H9 (cell line): ENCODE measurements at regions not wholly inside any gene's neighbourhood (a gene's known extent, or its start where the extent isn't known, plus 50 kb on each side); places are given as distances from the start of the nearest gene placed in this dataset.

Experiments
- DNase-seq: peaks from one replicate; pipeline ENCODE4 v3.0.0-alpha.2; 2017
- H2AFZ ChIP-seq: one replicate; pipeline ENCODE4 v1.6.1; 2013; ENCODE audit warnings: mild to moderate bottlenecking, low read length, control low read depth, moderate library complexity
- H2AK5ac ChIP-seq: 2 replicates; pipeline ENCODE4 v1.6.1; 2013; ENCODE audit warnings: low read length, control low read depth, mixed read lengths; ENCODE audit not compliant: insufficient read length
- H2BK120ac ChIP-seq: one replicate; pipeline ENCODE4 v1.6.1; 2013; ENCODE audit warnings: low read depth, mild to moderate bottlenecking, low read length, control low read depth, inconsistent platforms; ENCODE audit not compliant: poor library complexity, severe bottlenecking
- H2BK12ac ChIP-seq: 2 replicates; pipeline ENCODE4 v1.6.1; 2013; ENCODE audit warnings: low read length, control low read depth, mixed read lengths, low read depth; ENCODE audit not compliant: insufficient read length
- H2BK15ac ChIP-seq: 2 replicates; pipeline ENCODE4 v1.6.1; 2013; ENCODE audit warnings: low read depth, low read length, control low read depth
- H2BK20ac ChIP-seq: one replicate; pipeline ENCODE4 v1.6.1; 2013; ENCODE audit warnings: low read depth, mild to moderate bottlenecking, low read length, control low read depth, inconsistent platforms; ENCODE audit not compliant: poor library complexity, severe bottlenecking
- H2BK5ac ChIP-seq: 2 replicates; pipeline ENCODE4 v1.6.1; 2013; ENCODE audit warnings: low read length, control low read depth, mixed read lengths; ENCODE audit not compliant: insufficient read length
- H3K14ac ChIP-seq: 2 replicates; pipeline ENCODE4 v1.6.1; 2013; ENCODE audit warnings: low read length, control low read depth; ENCODE audit not compliant: insufficient read depth
- H3K18ac ChIP-seq: 2 replicates; pipeline ENCODE4 v1.6.1; 2013; ENCODE audit warnings: low read depth, mild to moderate bottlenecking, mixed read lengths, low read length, control low read depth; ENCODE audit not compliant: insufficient read length
- H3K23ac ChIP-seq: 2 replicates; pipeline ENCODE4 v1.6.1; 2013; ENCODE audit warnings: low read length, control low read depth, mixed read lengths, low read depth; ENCODE audit not compliant: insufficient read length
- H3K23me2 ChIP-seq: 2 replicates; pipeline ENCODE4 v1.6.1; 2013; ENCODE audit warnings: low read depth, mild to moderate bottlenecking, mixed read lengths, low read length, control low read depth; ENCODE audit not compliant: insufficient read length, poor library complexity, severe bottlenecking
- H3K27ac ChIP-seq: 2 replicates; pipeline ENCODE4 v1.5.1; 2013; ENCODE audit warnings: low read length, control low read depth, mixed read lengths, low read depth; ENCODE audit not compliant: insufficient read length
- H3K27me3 ChIP-seq: 2 replicates; pipeline ENCODE4 v1.6.1; 2013; ENCODE audit warnings: low read length, control low read depth, inconsistent platforms; ENCODE audit not compliant: insufficient read depth
- H3K4ac ChIP-seq: 2 replicates; pipeline ENCODE4 v1.6.1; 2013; ENCODE audit warnings: low read depth, mild to moderate bottlenecking, control low read depth, inconsistent platforms, low read length, moderate library complexity
- H3K4me1 ChIP-seq: 2 replicates; pipeline ENCODE4 v1.6.1; 2013; ENCODE audit warnings: low read length, control low read depth, inconsistent platforms; ENCODE audit not compliant: insufficient read depth
- H3K4me2 ChIP-seq: 2 replicates; pipeline ENCODE4 v1.6.1; 2013; ENCODE audit warnings: low read length, control low read depth, mixed read lengths; ENCODE audit not compliant: insufficient read length, insufficient read depth
- H3K56ac ChIP-seq: 2 replicates; pipeline ENCODE4 v1.6.1; 2013; ENCODE audit warnings: low read depth, mild to moderate bottlenecking, mixed read lengths, low read length, control low read depth; ENCODE audit not compliant: insufficient read length
- H3K79me1 ChIP-seq: 2 replicates; pipeline ENCODE4 v1.6.1; 2013; ENCODE audit warnings: low read depth, mild to moderate bottlenecking, moderate library complexity, low read length, control low read depth, inconsistent platforms; ENCODE audit not compliant: insufficient read depth, poor library complexity, severe bottlenecking
- H3K79me2 ChIP-seq: 2 replicates; pipeline ENCODE4 v1.6.1; 2013; ENCODE audit warnings: low read length, control low read depth, inconsistent platforms; ENCODE audit not compliant: insufficient read depth
- H3K9ac ChIP-seq: 2 replicates; pipeline ENCODE4 v1.6.1; 2013; ENCODE audit warnings: low read length, control low read depth, mixed read lengths; ENCODE audit not compliant: insufficient read length; ENCODE audit errors: extremely low read depth
- H3K9me3 ChIP-seq: one replicate; pipeline ENCODE4 v1.6.1; 2013; ENCODE audit warnings: low read depth, low read length, inconsistent platforms; ENCODE audit not compliant: control insufficient read depth
- H3T11ph ChIP-seq: one replicate; pipeline ENCODE4 v1.6.1; 2013; ENCODE audit warnings: mild to moderate bottlenecking, low read length, control low read depth, inconsistent platforms
- H4K20me1 ChIP-seq: one replicate; pipeline ENCODE4 v1.6.1; 2013; ENCODE audit not compliant: control insufficient read depth, insufficient read length, insufficient read depth
- H4K5ac ChIP-seq: 2 replicates; pipeline ENCODE4 v1.6.1; 2013; ENCODE audit warnings: low read depth, mild to moderate bottlenecking, mixed read lengths, low read length, control low read depth; ENCODE audit not compliant: insufficient read length
- H4K8ac ChIP-seq: replicated peaks from 2 replicates; pipeline ENCODE4 v1.6.1; 2013; ENCODE audit warnings: low read length, control low read depth, mixed read lengths, low read depth; ENCODE audit not compliant: insufficient read length
- H4K91ac ChIP-seq: 2 replicates; pipeline ENCODE4 v1.6.1; 2013; ENCODE audit warnings: low read depth, mild to moderate bottlenecking, moderate library complexity, mixed read lengths, low read length, control low read depth; ENCODE audit not compliant: insufficient read length
- H3K27ac Mint-ChIP-seq, 3 experiments: 2 replicates in 2 of 3; 3 replicates in 1 of 3; pipeline ENCODE4 v1.8.0; 2020 to 2021; ENCODE audit warnings: mixed read lengths in 3 of 3, mild to moderate bottlenecking in 1 of 3, moderate library complexity in 1 of 3
- H3K27me3 Mint-ChIP-seq: 2 replicates; pipeline ENCODE4 v1.8.0; 2021; ENCODE audit warnings: low read depth, mild to moderate bottlenecking, moderate library complexity, mixed read lengths
- H3K36me3 Mint-ChIP-seq, 3 experiments: 2 replicates in 2 of 3; 3 replicates in 1 of 3; pipeline ENCODE4 v1.8.0; 2020 to 2021; ENCODE audit warnings: low read depth in 3 of 3, mixed read lengths in 3 of 3; ENCODE audit not compliant: insufficient read depth in 1 of 3
- H3K4me1 Mint-ChIP-seq, 2 experiments: 2 replicates each; pipeline ENCODE4 v1.8.0; 2020; ENCODE audit warnings: mixed read lengths in 2 of 2
- H3K4me3 Mint-ChIP-seq, 2 experiments: 2 replicates in 1 of 2; 3 replicates in 1 of 2; pipeline ENCODE4 v1.8.0; 2020 to 2021; ENCODE audit warnings: mild to moderate bottlenecking in 2 of 2, mixed read lengths in 2 of 2, moderate library complexity in 1 of 2
- H3K9me3 Mint-ChIP-seq, 2 experiments: 2 replicates in 1 of 2; 3 replicates in 1 of 2; pipeline ENCODE4 v1.8.0; 2020; ENCODE audit warnings: mild to moderate bottlenecking in 2 of 2, mixed read lengths in 2 of 2, moderate library complexity in 1 of 2
- CTCF ChIP-seq: fragments of 200-600 bp; sonication (generic); conservative IDR thresholded peaks from 3 replicates; pipeline ENCODE4 v1.8.0; 2021; ENCODE audit warnings: antibody characterized with exemption, mild to moderate bottlenecking
- WGBS: extraction: QIAGEN DNeasy Blood & Tissue Kit; methylation state at CpG from one replicate; pipeline ENCODE4 v1.1.7; 2013; ENCODE audit warnings: missing lambda C conversion rate, low lambda C conversion rate, mixed read lengths; ENCODE audit not compliant: insufficient read length; ENCODE audit errors: extremely low coverage; 5-methylcytosine and 5-hydroxymethylcytosine counted together

- H3K23me2 ChIP-seq, result no peaks in the 10 kb centered on the region
- no peaks in the 10 kb centered on the region for H3K36me3 Mint-ChIP-seq
- no peak overlapping the region for H2BK5ac ChIP-seq
- H2BK120ac ChIP-seq, result no peak overlapping the region
- no peak overlapping the region for H2BK12ac ChIP-seq
- no peaks in the 10 kb centered on the region for H3K79me2 ChIP-seq
- no peak overlapping the region for H3K56ac ChIP-seq
- no peak overlapping the region for H3K4me3 Mint-ChIP-seq
- no peak overlapping the region for H2BK20ac ChIP-seq
- no peak overlapping the region for H3K27ac Mint-ChIP-seq
- H3K27me3 ChIP-seq, result no peaks in the 10 kb centered on the region
- no peak overlapping the region for H4K91ac ChIP-seq
- no peaks in the 10 kb centered on the region for H3K4me1 ChIP-seq
- no peak overlapping the region for H3K14ac ChIP-seq
- no peak overlapping the region for H3K27ac ChIP-seq
- no peaks in the 10 kb centered on the region for H4K20me1 ChIP-seq
- H4K5ac ChIP-seq, result no peak overlapping the region
- no peaks in the 10 kb centered on the region for H3K4me1 Mint-ChIP-seq
- no peak for TF ChIP-seq CTCF
- H2AFZ ChIP-seq, result no peak overlapping the region
- no peak overlapping the region for H3K18ac ChIP-seq
- no peak overlapping the region for H3K4me2 ChIP-seq
- no peak overlapping the region for H3K23ac ChIP-seq
- no peak overlapping the region for H3T11ph ChIP-seq
- H3K79me1 ChIP-seq, result no peaks in the 10 kb centered on the region
- H2AK5ac ChIP-seq, result no peak overlapping the region
- peaks cover 16% of the 10 kb centered on the region for H3K27me3 Mint-ChIP-seq
- peaks cover 0 to 4% of the 10 kb centered on the region in 2 experiments; a peak in 2 of 5 replicates for H3K9me3 Mint-ChIP-seq
- H3K4ac ChIP-seq, result no peak overlapping the region
- H3K9me3 ChIP-seq, result no peaks in the 10 kb centered on the region
- no CpG with 5 or more reads among the region's 10 CpGs for WGBS
- H4K8ac ChIP-seq, result no peak overlapping the region
- H3K9ac ChIP-seq, result no peak overlapping the region
- DNase-seq, result no peak
- no peak overlapping the region for H2BK15ac ChIP-seq
These were observed 135.7 kb upstream of the C16orf82 start for GRCh38 chr16:26930786-26931581.
